GM20431 (cell line): ENCODE measurements at regions not wholly inside any gene's neighbourhood (a gene's known extent, or its start where the extent isn't known, plus 50 kb on each side); places are given as distances from the start of the nearest gene placed in this dataset.

Source experiments
- in situ Hi-C: fragments of 300-500 bp; cut with MseI, MboI; formaldehyde crosslinking; loops from one replicate; pipeline ENCODE4 v1.15.0; 2020; ENCODE audit warnings: low sequenced_read_pairs; ENCODE audit not compliant: unreplicated experiment

DNA sequence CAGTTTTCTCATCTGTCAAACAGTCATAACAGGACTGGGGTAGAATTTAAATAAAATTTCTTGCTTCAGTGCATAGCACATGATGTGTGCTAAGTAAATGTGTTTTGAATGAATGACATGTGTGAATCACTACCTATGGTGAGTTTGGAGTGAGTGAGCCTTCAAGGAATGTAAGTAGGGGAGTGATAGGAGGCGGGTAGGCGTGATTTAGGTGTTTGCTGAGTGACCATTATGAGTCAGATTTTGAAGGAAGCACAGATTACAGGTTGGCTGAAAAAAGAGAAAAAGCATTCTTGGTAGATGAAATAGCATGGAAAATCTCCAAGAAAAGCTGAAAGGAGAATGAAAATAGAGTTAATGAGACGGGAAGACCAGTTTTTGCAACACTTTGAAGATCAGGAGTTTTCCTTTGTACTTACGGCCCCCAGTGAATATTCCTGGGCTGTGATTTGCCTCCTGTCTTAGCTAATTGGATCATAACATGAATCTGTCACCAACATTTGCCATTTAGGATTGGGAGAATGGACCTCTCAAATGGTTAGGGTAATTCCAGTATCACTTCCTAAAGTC is 136.9 kb upstream of the GATA6 start:
- in situ Hi-C loops: no loop called here

DNA sequence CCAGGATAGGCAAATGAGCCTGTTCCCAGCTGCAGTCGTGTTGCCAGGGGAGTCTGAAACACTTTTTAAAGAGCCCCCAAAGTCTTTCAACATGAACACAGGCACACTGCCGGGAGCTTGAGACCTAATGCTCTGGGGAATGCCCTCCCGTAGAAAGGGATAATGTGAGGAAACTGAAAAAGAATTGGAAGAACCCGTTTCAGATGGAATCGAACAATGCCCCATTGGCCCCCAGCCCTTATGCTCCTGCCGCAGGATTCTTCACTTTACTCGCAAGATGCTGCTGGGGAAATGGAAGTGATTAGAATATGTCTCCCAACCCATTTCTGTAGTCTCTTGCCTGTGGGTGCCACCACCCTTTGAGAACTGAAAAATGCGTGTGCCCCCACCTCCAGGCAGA is 136.3 kb upstream of the GATA6 start:
- in situ Hi-C loops: no loop called here

DNA sequence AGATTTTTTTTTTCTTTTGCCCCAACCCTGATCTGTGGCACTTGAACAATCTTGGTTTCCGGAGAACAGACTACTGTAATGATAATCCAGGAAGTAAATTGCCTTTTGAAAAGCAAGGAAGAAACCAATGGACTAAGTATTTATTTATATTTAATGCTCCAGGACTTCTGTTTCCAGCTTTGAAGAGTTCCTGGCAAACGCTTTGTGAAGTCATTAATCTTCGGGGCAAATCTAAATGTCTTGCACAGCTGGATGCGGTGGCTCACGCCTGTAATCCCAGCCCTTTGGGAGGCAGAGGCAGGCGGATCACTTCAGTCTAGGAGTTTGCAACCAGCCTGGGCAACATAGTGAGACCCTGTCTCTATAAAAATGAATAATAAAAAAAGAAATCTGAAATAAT is 135.1 kb upstream of the GATA6 start:
- in situ Hi-C loops: no loop called here

DNA sequence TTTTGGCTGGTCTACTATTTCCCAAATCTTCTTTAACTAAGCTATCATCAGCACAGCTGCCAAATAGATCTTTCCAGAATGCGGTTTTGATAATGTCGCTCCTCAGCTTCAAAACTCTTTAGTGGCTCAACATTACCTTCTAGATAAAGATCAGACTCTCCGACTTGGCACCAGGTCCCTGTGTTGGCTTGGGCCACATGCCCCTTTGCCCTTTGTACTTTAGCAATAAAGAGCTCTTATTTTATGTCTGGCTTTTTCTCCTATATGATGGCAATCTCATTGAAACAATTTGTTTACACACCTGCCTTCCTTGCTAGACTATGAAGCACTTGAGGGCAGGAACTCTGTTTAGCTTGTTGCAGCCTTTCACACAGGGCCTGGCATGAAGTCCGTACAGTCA is 128.9 kb upstream of the GATA6 start:
- in situ Hi-C loops: no loop called here

DNA sequence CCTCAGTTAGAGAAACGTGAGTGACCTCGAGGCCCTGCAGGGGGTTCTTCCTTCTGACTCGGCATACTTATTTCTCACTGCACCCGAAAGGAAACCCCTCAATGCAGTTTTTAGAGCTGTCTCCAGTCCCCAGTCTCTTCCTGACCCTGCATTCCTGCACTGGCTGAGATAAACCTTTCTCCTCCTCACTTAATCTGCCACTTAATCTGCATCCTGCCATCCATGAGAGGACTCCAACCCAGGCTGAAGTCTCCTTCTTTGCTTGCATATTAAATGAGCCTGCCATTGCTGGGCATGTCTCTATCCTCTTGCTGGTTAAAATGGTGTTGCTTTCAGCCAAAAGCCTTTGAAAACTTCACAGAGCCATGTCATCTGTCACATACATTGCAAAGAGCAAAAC is 125.6 kb upstream of the GATA6 start:
- in situ Hi-C loops: no loop called here

DNA sequence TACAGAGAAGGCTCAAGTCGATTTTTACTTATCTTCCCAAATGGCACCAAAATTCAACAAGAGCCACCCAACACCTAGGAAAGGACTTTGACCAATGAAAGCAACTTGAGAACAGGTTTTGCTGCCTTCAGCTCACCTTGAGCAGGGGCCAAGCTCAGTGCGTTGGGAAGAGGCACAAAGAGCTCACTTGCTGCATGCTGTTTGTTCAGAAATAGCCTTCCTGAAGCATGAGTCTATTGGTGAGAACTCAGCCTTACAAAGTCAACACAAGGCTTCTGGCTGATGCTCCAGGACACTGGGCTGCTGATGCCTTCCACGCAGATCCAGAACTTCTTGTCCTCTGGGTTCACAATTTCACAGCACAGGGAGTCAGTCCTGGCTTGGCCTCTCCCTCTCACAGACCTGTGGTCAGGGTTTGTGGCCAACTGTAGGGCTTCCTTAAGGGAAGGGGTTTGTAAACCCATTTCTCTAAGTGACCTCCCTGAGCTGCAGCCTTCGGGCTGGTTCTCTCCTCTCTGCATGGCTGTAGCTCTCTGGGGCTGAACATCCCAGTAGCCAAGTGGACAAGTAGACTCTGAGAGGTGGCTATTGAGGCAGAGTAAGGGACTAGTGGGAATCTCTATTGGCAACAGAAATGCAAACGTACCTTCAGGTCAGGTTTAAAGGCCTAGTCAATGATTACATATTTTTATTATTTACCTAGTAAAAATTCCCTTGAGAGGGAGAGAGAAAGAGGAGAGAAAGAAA is 124.7 kb upstream of the GATA6 start:
- in situ Hi-C loops: no loop called here

DNA sequence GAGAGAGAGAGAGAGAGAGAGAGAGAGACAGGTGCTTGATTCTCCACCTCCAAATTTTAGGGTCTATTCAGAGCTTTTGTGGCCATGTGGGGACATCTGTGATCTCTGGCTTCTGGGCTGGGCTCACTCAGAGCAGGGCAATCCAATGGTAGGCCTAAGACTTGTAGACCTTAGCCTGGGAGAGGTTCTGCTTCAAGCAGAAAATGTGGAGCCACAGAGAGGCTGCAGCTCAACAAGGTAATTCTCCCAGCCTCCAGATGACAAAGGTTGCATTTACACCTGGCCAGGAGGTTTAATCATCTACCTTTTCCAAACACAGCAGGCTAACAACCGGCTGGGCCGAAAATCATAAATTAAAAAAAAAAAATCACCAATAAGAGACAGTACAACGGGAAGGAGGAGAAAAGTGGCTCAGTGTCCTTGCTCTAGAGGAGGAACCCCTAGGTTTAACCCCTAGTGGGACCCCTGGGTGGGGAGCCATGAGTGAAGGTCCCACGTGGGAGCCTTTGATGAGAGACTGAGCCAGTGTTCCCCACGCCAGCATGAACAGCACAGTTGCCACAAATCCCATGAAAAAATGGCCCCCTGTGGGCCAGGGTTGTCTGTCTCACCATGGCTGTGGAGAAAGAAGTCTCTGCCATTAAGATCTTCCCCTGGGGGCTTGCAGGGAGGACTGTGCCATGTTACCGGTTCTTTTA is 124.0 kb upstream of the GATA6 start:
- in situ Hi-C loops: no loop called here

DNA sequence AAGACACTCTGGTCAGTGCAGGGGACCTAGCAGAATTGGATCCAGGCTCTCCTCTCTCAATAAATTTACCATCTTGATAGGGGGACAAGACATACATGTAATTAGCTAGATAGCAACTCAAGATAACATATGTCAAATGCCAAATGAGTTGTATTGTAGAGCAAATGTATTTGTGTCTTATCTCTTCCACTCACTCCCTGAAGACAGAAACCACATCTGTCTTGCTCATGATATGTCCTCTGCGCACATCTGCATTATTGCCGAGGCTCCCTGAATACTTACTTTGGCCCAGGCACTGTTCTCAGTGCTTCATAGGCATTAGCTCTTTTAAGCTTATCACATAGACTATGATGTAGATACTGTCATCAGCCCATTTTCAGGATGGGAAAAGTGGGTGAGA is 122.9 kb upstream of the GATA6 start:
- in situ Hi-C loops: no loop called here

DNA sequence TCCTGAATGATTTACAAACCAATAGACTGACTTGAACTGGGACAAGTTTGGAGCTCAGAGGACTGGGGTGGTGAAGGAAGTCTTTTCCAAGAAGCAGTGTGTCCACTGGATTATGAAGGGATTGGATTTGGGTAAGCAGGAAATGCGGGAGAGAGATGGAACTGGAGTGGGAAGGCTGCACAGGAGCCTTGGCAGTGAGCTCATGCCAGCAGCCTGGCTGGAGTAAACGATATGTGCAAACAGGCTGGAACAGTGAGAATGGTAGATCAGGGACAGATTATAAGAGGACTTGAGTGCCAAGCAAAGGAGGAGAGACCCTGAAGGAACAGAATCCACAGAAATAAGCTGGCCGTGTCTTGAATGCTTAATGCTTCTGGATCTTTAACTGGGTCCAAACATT is 121.9 kb upstream of the GATA6 start:
- in situ Hi-C loops: no loop called here

DNA sequence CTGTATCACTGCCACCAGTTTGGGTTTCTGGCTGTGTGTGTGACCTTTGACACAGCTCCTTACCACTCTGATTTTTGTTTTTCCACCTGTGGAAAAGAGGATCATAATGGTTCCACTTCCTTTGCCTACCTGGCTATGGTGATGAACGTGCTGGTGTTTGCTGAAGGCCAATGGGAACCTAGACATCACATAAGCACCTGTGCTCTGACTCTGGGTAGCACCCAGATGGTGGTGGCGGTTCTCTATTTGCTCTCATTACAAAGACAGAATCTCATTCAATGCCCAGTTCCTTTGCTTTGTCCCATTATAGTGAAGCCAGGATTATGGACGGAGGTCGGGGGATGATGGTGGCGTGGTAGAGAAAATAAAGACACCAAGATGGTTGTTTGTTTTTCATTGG is 121.2 kb upstream of the GATA6 start:
- in situ Hi-C loops: no loop called here

DNA sequence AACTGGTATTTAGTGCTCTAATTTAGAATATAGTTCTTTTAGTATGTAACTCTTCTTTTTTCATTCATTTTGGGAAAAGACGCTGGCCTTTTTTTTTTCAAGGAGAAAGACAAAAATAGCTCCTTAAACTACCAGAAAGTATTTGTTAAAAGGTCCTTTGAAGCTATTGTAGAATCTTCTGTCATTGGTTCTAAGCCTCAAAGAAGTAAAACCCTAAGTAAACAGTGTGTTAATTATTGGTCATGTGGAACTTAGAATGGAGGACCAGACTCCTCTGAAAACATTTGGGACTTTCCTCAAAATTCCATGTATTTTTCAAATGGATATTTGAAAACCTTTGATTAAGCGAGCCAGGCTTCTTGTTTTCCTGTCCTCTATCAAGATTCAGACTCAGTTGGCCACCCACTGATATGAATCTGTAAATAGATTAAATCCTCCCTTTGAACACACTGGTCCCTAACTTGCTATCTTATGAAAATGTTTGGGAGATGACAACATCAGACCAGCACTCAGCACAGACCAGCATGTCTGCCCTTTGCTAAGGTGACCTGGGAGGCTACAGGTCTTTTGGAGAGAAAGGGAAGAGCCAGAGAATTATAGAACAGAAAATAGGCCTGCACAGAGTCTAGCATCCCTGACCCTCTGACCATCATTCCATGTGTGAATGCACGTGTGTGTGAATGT is 120.3 kb upstream of the GATA6 start:
- in situ Hi-C loops: no loop called here

DNA sequence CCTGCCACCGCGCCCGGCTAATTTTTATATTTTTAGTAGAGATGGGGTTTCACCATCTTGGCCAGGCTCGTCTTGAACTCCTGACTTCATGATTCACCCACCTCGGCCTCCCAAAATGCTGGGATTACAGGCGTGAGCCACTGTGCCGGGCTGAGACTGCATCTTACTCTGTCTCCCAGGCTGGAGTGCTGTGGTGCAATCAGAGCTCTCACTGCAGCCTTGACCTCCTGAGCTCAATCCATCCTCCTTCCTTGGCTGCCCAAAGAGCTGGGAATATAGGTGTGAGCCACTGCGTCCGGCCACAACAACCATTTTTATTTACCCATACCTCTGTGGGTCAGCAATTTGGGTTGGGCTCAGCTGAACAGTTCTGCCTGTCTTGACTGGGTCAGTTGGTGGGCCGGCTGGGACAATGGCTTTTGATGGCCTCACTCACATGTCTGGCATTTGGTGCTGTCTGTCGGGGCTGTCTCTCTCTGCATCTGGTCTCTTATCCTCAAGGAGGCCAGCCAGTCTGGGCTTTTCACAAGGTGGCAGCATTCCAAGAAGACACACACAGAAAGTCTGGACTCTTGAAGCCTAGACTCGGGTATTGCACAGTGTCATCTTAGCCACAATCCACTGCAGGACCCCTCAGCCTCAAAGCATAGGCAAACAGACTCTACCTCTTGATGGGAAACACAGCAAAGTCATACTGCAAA is 116.8 kb upstream of the GATA6 start:
- in situ Hi-C loops: no loop called here

DNA sequence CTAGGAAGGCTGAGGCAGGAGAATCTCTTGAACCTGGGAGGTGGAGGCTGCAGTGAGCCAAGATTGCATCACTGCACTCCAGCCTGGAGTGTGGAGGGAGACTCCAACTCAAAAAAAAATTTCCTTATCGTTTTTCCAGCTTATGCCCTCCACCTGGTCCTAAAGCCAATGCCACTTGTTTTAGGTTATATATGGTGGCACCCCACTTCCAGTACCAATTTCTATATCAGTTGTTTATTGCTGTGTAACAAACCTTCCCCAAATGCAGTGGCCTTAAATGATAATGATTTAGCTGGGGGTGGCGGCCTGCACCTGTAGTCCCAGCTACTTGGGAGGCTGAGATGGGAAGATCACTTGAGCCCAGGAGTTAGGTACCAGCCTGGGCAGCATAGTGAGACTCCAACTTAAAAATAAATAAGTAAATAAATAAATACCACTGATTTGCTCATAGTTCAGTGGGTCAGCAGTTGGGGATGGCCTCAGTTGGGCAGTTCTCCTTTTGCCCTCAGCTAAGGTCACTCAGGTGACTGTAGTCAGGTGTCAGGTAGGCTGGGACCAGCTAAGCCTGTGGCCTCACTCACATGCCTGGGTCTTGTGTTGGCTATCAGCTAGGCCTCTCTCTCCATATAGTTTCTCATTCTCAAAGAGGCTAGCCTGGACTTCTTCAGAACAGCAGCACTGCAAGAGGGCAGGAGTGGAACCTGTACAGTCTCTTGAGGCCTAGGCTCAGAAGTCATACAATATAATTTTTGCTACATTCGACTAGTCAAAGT is 113.7 kb upstream of the GATA6 start:
- in situ Hi-C loops: no loop called here

DNA sequence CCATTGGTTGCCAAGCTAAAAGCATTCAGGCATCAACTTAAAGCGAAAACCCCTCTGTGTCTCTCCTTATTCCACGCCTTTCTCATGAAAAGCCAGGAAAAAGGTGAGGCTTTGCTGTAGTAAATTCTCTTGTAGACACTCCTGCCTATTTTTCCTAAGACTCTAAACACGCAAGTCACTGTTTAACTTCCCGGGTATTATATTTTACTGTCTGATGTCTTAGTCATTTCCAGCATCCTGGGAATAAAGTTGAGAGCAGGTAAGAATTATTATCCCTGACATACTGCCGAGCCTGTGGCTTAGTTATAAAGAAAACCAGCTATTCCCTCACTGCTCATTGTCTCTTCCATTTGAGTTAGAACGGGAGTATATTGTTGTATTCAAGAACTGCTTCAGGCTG is 112.4 kb upstream of the GATA6 start:
- in situ Hi-C loops: no loop called here

DNA sequence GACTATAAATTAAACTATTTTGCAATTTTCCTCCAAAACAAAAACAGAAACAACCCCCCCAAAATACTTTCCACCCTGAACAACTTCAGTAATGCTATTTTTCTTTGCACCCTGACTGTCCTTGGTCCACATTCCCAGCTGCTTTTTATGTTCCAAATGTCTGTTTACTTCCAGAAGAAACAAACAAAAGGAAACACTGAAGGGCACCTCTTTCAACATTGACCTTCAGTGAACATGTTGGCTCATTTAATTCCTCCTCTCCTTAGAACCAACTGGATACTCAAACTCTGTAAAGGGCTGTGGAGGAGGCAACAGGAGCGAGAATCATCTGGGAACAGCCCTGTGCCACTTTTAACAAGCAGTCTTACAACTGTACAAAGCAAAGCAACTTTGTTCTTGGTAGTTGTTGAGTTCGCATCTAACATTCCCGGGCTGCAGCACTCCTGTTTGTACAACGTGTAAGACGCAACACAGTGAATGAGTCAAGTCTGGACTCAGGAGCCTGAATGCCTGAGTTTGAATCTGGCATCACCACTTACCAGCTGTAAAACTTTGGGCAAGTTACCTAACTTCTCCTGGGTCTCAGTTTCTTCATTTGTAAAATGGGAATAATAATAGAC is 111.4 kb upstream of the GATA6 start:
- in situ Hi-C loops: no loop called here

DNA sequence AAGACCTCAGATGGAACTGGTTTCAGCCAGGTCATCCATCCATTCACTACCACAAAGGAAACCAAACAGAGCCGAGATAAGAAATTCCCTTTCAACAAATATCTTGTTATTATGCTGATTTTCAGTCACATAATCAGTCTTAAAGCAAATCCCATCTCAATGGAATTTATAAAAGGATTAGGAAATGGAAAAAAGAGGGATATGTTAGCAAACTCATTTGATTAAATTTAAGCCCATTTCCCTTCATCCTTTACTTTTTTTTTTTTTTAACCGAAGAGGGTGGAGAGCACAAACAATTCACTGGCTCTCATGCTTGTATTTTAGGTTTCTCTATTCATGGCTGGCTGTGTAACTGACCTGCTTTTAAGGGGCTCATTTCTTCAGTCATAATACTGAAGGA is 109.0 kb upstream of the GATA6 start:
- in situ Hi-C loops: no loop called here

DNA sequence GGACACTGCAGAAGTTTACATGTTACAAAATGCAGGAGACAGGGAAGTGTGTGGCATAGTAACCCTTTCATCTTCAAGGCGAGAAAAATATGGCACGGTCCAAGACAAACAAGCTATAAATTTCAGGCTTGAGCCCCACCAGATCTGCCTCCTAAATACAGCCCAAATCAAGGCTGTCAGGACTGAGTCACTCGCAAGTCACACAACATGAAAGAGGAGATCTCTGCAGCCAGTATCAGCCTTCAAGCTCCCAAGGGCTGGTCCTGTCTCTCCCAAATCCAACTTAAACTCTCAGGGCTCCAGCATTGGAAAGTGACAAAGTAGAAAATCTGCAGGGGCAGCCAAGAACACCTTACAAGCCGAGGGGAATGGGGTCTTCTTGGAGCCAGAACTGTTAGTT is 106.3 kb upstream of the GATA6 start:
- in situ Hi-C loops: no loop called here

DNA sequence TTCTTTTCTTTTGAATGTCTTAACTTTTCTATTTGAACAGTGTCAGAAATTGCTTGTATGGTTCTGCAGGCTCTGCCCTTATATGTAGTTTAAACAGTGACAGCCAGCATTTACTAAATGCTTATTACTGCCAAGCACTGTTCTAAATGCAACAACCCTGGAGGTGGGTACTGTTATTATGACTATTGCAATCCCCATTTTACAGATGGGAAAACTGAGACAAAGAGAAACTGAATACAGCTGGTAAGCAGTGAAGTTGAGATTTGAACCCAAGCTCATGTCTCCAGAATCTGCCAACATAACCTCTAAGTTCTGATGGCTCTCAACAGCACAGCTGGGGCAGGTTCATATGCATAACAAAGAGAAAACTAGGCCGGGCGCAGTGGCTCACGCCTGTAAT is 105.7 kb upstream of the GATA6 start:
- in situ Hi-C loops: no loop called here

DNA sequence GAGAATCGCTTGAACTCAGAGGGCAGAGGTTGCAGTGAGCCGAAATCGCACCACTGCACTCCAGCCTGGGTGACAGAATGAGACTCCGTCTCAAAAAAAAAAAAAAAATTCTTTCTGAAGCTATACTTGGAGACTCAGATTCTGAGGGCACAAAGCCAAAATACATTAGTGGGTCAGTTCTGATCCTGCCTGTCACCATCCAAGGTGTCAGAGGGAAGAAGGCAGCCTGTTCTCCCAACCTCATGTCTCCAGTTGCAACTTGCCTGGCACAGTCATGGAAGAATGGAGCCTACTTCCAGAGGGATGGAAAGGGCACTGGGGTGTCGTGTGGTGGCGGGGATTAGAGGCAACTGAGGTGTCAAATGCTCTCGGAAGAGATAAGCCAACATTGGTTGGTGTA is 104.8 kb upstream of the GATA6 start:
- in situ Hi-C loops: no loop called here
